CD8-positive, alpha-beta memory T cell (primary cell): ENCODE measurements at regions not wholly inside any gene's neighbourhood (a gene's known extent, or its start where the extent isn't known, plus 50 kb on each side); places are given as distances from the start of the nearest gene placed in this dataset.
"Not testable (repeated sequence)": the region's sequence is repeated elsewhere in the genome, so short reads cannot be mapped to it uniquely, and the experiment has no call there.

ENCODE experiments used
- CTCF ChIA-PET: fragments of 350-600 bp; sonication (Branson Sonifier 250); formaldehyde crosslinking; loops from one replicate; lab custom pipeline; 2021; ENCODE audit warnings: antibody characterized with exemption; lab: Charles Lee
- POLR2A ChIA-PET: fragments of 350-600 bp; sonication (Branson Sonifier 250); formaldehyde crosslinking; loops from one replicate; lab custom pipeline; 2021; ENCODE audit warnings: antibody characterized with exemption; lab: Charles Lee
- DNase-seq, 5 donors: peaks; one replicate each; pipeline versions ENCODE4 v3.0.0 to v3.0.0-alpha.2; 2020 to 2022; ENCODE audit warnings: mixed read lengths in 1 of 5
- H3K27ac ChIP-seq: one replicate; pipeline ENCODE4 v1.7.0; 2013; ENCODE audit warnings: low read depth, mild to moderate bottlenecking, low read length, moderate library complexity
- H3K27me3 ChIP-seq: 2 replicates; pipeline ENCODE4 v1.7.0; 2013; ENCODE audit warnings: low read length, mild to moderate bottlenecking; ENCODE audit not compliant: insufficient read depth, poor library complexity, severe bottlenecking
- H3K36me3 ChIP-seq: 2 replicates; pipeline ENCODE4 v1.7.0; 2013; ENCODE audit warnings: mild to moderate bottlenecking, low read length, moderate library complexity; ENCODE audit not compliant: insufficient read depth
- H3K4me1 ChIP-seq: 2 replicates; pipeline ENCODE4 v1.7.0; 2013; ENCODE audit warnings: mild to moderate bottlenecking, low read length, moderate library complexity; ENCODE audit not compliant: insufficient read depth
- H3K4me3 ChIP-seq: 2 replicates; pipeline ENCODE4 v1.7.0; 2013; ENCODE audit warnings: mild to moderate bottlenecking, low read length
- H3K9me3 ChIP-seq: 2 replicates; pipeline ENCODE4 v1.7.0; 2013; ENCODE audit warnings: mild to moderate bottlenecking, low read length
- H3K27ac Mint-ChIP-seq, 8 donors: one replicate each; pipeline ENCODE4 v1.8.0; 2020 to 2021; ENCODE audit warnings: mixed read lengths in 8 of 8, mild to moderate bottlenecking in 6 of 8, inconsistent platforms in 3 of 8, moderate library complexity in 3 of 8
- H3K27me3 Mint-ChIP-seq, 2 donors: one replicate each; pipeline ENCODE4 v1.8.0; 2020 to 2021; ENCODE audit warnings: mixed read lengths in 2 of 2, mild to moderate bottlenecking in 1 of 2, moderate library complexity in 1 of 2
- H3K36me3 Mint-ChIP-seq, 3 donors: one replicate each; pipeline ENCODE4 v1.8.0; 2020 to 2021; ENCODE audit warnings: mixed read lengths in 3 of 3, inconsistent platforms in 1 of 3, mild to moderate bottlenecking in 1 of 3
- H3K4me1 Mint-ChIP-seq, 3 donors: one replicate each; pipeline ENCODE4 v1.8.0; 2020 to 2021; ENCODE audit warnings: mixed read lengths in 3 of 3, inconsistent platforms in 1 of 3, mild to moderate bottlenecking in 1 of 3
- H3K4me3 Mint-ChIP-seq, 7 donors: one replicate each; pipeline ENCODE4 v1.8.0; 2020 to 2021; ENCODE audit warnings: mixed read lengths in 7 of 7, mild to moderate bottlenecking in 6 of 7, moderate library complexity in 4 of 7, inconsistent platforms in 2 of 7
- H3K9me3 Mint-ChIP-seq, 5 donors: one replicate each; pipeline ENCODE4 v1.8.0; 2020 to 2022; ENCODE audit warnings: mixed read lengths in 5 of 5, mild to moderate bottlenecking in 3 of 5, moderate library complexity in 2 of 5, inconsistent platforms in 1 of 5

DNA sequence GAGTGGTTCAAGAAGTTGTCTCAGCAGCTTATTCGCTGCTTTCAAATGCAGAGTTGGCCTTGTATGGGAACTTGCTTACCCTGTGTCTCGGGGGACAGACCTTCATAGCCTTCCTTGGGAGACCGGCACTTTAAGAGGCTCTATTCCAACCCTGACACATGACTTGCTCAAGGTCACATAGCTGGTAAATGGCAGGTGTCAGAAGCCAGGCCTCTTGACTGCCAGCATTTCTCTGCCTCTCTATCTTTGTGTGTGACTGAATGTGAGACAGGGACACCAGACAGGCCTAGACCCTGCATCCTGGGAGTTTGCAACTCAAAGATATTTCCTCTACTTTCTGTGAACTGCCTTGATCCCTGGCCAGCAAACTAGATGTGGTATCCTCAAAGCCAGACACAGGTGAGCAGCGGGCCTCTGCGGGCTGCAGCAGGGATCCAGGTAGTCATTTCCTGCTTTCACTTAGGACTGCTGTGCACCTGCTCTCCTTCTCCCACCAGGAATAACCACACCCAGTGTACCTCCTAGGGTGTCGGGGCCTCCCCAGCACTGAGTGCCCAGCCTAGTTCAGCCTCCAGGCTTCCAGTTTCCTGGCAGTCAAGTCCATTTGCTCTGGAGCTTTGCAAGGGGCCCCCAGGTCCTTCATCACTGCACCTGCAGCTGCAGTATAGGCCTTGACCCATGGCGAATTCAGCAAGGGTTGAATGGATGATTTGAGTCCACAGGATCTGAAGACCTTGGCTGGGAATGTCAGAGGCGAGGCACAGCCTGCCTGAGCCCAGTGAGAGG lies 116.6 kb upstream of the TNRC6C start:
- H3K36me3 ChIP-seq: no peaks in the 10 kb centered on the region
- CTCF ChIA-PET: no interaction called here
- POLR2A ChIA-PET: interaction anchor here (1.2 kb wide), 1 partner anchor 40 kb away, joined by 3 read pairs; no protein-coding TSS in a partner anchor
- H3K4me3 Mint-ChIP-seq: peak overlapping the region in 3 of 7 donors; percentile 11 to 41 (median 36)
- H3K9me3 ChIP-seq: no peaks in the 10 kb centered on the region
- H3K4me1 Mint-ChIP-seq: peaks cover 40 to 59% (median 52%) of the 10 kb centered on the region in 3 donors
- H3K27me3 Mint-ChIP-seq: peaks cover 0 to 2% of the 10 kb centered on the region in 2 donors
- peaks cover 49% of the 10 kb centered on the region for H3K4me1 ChIP-seq
- H3K27ac ChIP-seq: no peak overlapping the region
- H3K27me3 ChIP-seq: no peaks in the 10 kb centered on the region
- peaks cover 0 to 10% (median 0%) of the 10 kb centered on the region in 3 donors for H3K36me3 Mint-ChIP-seq
- DNase-seq: no peak
- H3K27ac Mint-ChIP-seq: peak overlapping the region in 7 of 8 donors; percentile 4 to 97 (median 63)
- H3K9me3 Mint-ChIP-seq: peaks cover 0 to 10% (median 3%) of the 10 kb centered on the region in 5 donors
- no peak overlapping the region for H3K4me3 ChIP-seq

DNA sequence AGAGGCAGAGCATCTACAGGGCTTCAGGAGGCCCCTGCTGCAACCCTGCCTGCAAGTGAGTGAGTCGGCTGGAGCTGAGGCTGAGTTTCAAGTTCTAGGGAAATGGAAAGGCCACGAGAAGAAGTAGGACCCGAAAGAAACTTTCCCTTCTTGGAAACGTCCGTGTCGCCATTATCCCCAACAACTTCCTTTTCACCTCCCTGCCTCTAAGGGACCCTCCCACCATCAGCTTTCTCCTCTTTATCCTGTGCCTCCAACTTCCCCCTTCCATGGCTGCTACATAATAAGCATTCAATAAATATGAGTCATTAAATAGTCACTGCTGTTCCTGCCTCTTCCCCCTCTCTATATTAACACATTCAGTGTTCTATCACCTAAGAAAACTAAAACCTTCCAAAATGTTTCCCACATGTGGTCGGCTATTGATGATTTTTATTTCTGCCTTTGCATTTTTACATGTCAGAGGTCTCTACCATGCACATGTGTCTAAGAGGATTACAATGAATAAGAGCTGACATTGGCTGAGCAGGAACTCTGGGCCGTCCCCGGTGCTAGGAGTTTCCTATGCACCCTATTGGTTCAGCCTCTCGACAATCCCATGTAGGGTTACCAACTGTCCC lies 115.9 kb upstream of the TNRC6C start:
- peak overlapping the region; percentile 88 to 97 (median 94) for H3K27ac Mint-ChIP-seq
- peak overlapping the region in 6 of 7 donors; percentile 36 to 87 (median 82) for H3K4me3 Mint-ChIP-seq
- H3K4me1 Mint-ChIP-seq: peaks cover 40 to 61% (median 56%) of the 10 kb centered on the region in 3 donors

DNA sequence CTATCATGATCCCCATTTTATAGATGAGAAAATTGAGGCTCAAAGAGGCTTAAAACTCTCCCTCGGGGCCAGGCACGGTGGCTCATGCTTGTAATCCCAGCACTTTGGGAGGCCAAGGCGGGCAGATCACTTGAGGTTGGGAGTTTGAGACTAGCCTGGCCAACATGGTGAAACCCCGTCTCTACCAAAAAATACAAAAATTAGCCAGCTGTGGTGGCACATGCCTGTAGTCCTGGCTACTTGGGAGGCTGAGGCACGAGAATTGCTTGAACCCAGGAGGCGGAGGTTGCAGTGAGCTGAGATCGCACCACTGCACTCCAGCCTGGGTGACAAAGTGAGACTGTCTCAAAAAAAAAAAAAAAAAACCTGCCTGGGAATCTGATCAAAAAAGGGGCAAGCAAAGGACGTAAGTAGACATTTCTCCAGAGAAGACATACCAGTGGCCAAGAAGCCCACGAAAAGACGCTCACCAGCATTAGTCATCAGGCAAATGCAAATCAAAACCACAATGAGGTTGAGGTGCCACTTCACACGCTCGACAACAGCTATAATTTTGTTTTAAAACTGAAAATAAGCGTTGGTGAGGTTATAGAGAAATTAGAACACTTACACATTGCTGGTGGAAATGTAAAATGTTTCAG lies 115.1 kb upstream of the TNRC6C start:
- Mint-ChIP-seq H3K4me3 (peak overlapping the region; percentile 13 to 87 (median 82)), H3K27ac (peak overlapping the region; percentile 88 to 97 (median 94)), H3K4me1 (peaks cover 40 to 61% (median 56%) of the 10 kb centered on the region in 3 donors)
- H3K9me3 Mint-ChIP-seq, H3K4me3 ChIP-seq, H3K27me3 ChIP-seq, H3K27me3 Mint-ChIP-seq, H3K36me3 Mint-ChIP-seq, H3K36me3 ChIP-seq, H3K9me3 ChIP-seq, H3K27ac ChIP-seq: not testable (repeated sequence)
- POLR2A ChIA-PET: interaction anchor here (0.6 to 1.8 kb wide), 12 partner anchors 14 to 512 kb away, joined by 3 to 33 read pairs (median 4); partner anchors contain the start of gene TNRC6C
- CTCF ChIA-PET: interaction anchor here (0.7 to 1.4 kb wide), 4 partner anchors 19 to 703 kb away, joined by 3 to 7 read pairs (median 4); partner anchors contain the start of gene SEC14L1
- DNase-seq: peak; percentile 62 to 89 (median 72)
- peaks cover 59% of the 10 kb centered on the region for H3K4me1 ChIP-seq

More for the DNA sequence above, 115.9 kb upstream of the TNRC6C start:
- Histone ChIP-seq H3K27ac (no peak overlapping the region), H3K4me3 (no peak overlapping the region), H3K36me3 (no peaks in the 10 kb centered on the region), H3K9me3 (no peaks in the 10 kb centered on the region), H3K4me1 (peaks cover 56% of the 10 kb centered on the region), H3K27me3 (no peaks in the 10 kb centered on the region)
- H3K27me3 Mint-ChIP-seq: peaks cover 0 to 2% of the 10 kb centered on the region in 2 donors
- H3K9me3 Mint-ChIP-seq: peaks cover 0 to 9% (median 2%) of the 10 kb centered on the region in 5 donors
- H3K36me3 Mint-ChIP-seq: peaks cover 0 to 10% (median 0%) of the 10 kb centered on the region in 3 donors
- ChIA-PET POLR2A (interaction anchor here (0.6 to 1.8 kb wide), 4 partner anchors 36 to 511 kb away, joined by 3 to 33 read pairs (median 4); partner anchors contain the start of gene TNRC6C), CTCF (no interaction called here)
- DNase-seq: peak in 1 of 5 donors; percentile 36

DNA sequence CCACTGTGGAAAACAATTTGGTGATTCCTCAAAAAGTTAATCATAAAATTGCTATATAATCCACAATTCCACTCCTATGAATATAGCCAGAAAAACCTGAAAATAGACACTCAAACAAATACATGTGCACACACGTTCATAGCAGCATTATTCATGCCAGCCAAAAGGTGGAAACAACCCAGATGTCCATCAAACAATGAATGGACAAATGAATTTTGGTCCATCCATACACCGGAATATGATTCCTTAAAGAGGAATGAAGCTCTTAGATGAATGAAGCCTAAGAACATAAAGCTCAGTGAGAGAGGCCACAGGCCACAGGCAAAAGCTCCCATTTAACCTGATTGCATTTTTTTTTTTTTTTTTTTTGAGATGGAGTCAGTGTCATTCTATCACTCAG lies 114.6 kb upstream of the TNRC6C start:
- Histone ChIP-seq H3K9me3 (no peaks in the 10 kb centered on the region), H3K4me1 (peaks cover 59% of the 10 kb centered on the region), H3K27ac (no peak overlapping the region), H3K27me3 (no peaks in the 10 kb centered on the region), H3K4me3 (no peak overlapping the region), H3K36me3 (no peaks in the 10 kb centered on the region)
- Mint-ChIP-seq H3K27me3 (peaks cover 0 to 2% of the 10 kb centered on the region in 2 donors), H3K4me1 (peaks cover 40 to 61% (median 56%) of the 10 kb centered on the region in 3 donors), H3K36me3 (peaks cover 0 to 4% (median 0%) of the 10 kb centered on the region in 3 donors), H3K27ac (peak overlapping the region; percentile 88 to 97 (median 94)), H3K4me3 (peak overlapping the region; percentile 13 to 87 (median 82)), H3K9me3 (peaks cover 0 to 4% (median 0%) of the 10 kb centered on the region in 5 donors)
- ChIA-PET POLR2A (interaction anchor here (0.6 to 1.8 kb wide), 10 partner anchors 13 to 267 kb away, joined by 3 to 33 read pairs (median 4); partner anchors contain the start of gene TNRC6C), CTCF (interaction anchor here (0.7 to 1.4 kb wide), 4 partner anchors 20 to 703 kb away, joined by 3 to 7 read pairs (median 4); partner anchors contain the start of gene SEC14L1)
- DNase-seq: no peak

DNA sequence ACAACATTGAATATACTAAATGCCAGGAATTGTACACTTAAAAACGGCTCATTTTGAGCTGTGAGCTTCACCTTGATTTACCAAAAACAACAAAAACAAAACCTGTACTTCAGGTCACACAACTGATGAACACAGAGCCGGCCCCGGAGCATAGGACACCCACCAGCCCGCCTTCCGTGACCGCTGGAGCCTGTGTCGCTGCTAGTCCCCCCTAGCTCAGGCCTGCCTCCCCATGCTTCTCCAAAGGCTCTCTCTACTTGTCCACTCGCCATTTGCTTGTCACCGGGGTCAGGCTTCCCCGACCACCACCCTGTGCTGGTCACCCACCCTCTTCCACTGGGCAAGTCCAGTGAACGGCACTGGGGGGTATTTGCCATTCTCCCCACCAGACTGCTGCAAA lies 113.8 kb upstream of the TNRC6C start:
- Histone ChIP-seq H3K27me3 (no peaks in the 10 kb centered on the region), H3K4me3 (no peak overlapping the region), H3K36me3 (no peaks in the 10 kb centered on the region), H3K27ac (no peak overlapping the region), H3K9me3 (no peaks in the 10 kb centered on the region), H3K4me1 (peaks cover 59% of the 10 kb centered on the region)
- H3K27me3 Mint-ChIP-seq: peaks cover 0 to 2% of the 10 kb centered on the region in 2 donors
- CTCF ChIA-PET: interaction anchor here (1.2 kb wide), 1 partner anchor 20 kb away, joined by 4 read pairs; no protein-coding TSS in a partner anchor
- no peaks in the 10 kb centered on the region for H3K9me3 Mint-ChIP-seq
- POLR2A ChIA-PET: interaction anchor here (1.1 to 1.8 kb wide), 4 partner anchors 25 to 115 kb away, joined by 3 to 33 read pairs (median 8); partner anchors contain the start of gene TNRC6C
- peak overlapping the region in 4 of 7 donors; percentile 43 to 82 (median 60) for H3K4me3 Mint-ChIP-seq
- H3K27ac Mint-ChIP-seq: peak overlapping the region in 7 of 8 donors; percentile 68 to 97 (median 93)
- peaks cover 40 to 56% (median 53%) of the 10 kb centered on the region in 3 donors for H3K4me1 Mint-ChIP-seq
- peak in 1 of 5 donors; percentile 3 for DNase-seq
- no peaks in the 10 kb centered on the region for H3K36me3 Mint-ChIP-seq

DNA sequence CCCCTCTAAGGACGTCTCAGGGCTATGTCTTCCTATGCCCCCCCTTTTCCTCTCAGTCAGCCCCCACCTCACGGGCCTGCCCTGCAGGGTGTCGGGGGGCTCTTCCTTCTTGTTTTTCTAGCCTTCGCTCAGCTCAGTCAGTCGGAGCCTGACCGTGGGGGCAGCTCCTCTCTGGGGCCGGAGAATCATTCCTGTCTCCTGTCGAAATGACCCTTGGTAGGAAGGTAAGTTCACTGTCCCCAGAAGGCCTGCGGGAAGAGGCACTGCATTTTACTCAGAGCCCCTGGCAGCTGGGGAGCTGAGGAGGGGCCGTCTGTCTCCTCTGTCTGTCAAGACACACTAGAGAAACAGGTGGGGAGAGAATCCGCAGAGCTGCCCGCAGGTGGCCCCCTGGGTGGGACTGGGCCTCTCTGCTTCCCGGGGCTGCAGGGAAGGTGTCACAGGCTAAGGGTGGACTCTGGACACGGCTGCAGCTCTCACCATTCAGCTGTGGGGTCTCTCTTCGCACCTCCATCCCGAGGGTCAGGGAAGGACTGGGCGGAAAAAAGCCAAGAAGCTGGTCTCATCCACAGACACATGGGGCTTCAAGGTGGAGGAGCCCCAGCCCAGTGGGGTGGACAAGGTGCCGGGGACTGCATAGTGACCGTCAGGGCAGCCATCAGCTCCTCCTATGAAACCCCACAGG lies 112.8 kb upstream of the TNRC6C start:
- H3K36me3 Mint-ChIP-seq: no peaks in the 10 kb centered on the region
- ChIA-PET POLR2A (interaction anchor here (1.2 to 1.6 kb wide), 2 partner anchors 11 to 112 kb away, joined by 3 to 7 read pairs; partner anchors contain the start of gene TNRC6C), CTCF (no interaction called here)
- peak in 1 of 5 donors; percentile 18 for DNase-seq
- Histone ChIP-seq H3K27ac (no peak overlapping the region), H3K4me1 (peaks cover 59% of the 10 kb centered on the region), H3K27me3 (no peaks in the 10 kb centered on the region), H3K4me3 (no peak overlapping the region), H3K9me3 (no peaks in the 10 kb centered on the region), H3K36me3 (no peaks in the 10 kb centered on the region)
- H3K9me3 Mint-ChIP-seq: no peaks in the 10 kb centered on the region
- H3K27me3 Mint-ChIP-seq: peaks cover 0 to 2% of the 10 kb centered on the region in 2 donors
- H3K4me1 Mint-ChIP-seq: peaks cover 40 to 56% (median 51%) of the 10 kb centered on the region in 3 donors
- peak overlapping the region in 1 of 7 donors; percentile 28 for H3K4me3 Mint-ChIP-seq
- peak overlapping the region in 7 of 8 donors; percentile 40 to 90 (median 75) for H3K27ac Mint-ChIP-seq
